ENCODE measurements at regions not wholly inside any gene's neighbourhood (a gene's known extent, or its start where the extent isn't known, plus 50 kb on each side); places are given as distances from the start of the nearest gene placed in this dataset.

DNA sequence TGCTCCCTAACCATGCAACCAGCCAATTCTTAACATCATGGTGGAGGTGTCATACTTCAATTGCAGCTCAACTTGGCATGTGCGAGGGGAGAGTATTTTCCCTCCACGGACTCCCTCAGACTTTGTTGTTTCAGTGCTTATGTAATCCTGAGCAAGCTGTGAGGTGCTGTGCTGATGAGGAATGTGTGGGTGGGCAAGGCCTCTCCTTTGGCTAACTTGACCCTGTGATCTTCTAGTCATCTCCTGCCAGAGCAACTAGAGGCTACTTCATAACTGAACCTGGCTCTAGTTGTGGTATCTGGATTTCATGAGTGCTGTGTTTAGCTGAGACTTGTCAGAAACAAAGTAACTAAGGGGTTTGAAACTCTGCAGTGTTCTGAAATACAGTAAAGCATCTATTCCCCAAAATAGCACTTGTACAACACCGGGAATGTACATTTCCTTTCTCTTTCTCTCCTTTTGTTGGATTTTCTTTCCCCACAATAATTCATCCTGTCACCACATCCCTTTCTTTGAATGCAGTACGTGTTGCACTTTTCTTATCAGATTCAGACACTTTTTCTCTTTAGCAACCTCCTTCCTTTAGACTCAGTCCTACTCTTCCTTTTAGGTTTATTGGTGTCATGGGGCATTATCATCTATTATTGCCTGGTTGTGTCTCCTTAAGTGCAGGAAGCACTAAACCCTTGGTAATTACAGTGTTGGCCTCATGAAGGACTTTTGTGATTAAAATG is 415.2 kb upstream of the NR3C2 start:
- Histone ChIP-seq H3K4me3 (ENCODE audit: low read length) (no peak overlapping the region), H3K27ac (ENCODE audit: low read length) (no peak overlapping the region), H3K4me2 (ENCODE audit: low read length) (no peak overlapping the region), H3K9ac (ENCODE audit: low read length) (no peak overlapping the region), H3K36me3 (replicated peaks; ENCODE audit: low read depth, low read length) (no peaks in the 10 kb centered on the region), H3K4me1 (ENCODE audit: low read length) (peaks cover 5% of the 10 kb centered on the region), H4K20me1 (ENCODE audit: insufficient read depth, low read length) (no peaks in the 10 kb centered on the region), H3K27me3 (ENCODE audit: low read depth, low read length) (no peaks in the 10 kb centered on the region), H2AFZ (ENCODE audit: low read depth, low read length) (no peak overlapping the region), H3K9me3 (ENCODE audit: insufficient read depth, low read length) (no peaks in the 10 kb centered on the region), H3K79me2 (ENCODE audit: low read length) (no peaks in the 10 kb centered on the region)
- TF ChIP-seq, protein P1, sequence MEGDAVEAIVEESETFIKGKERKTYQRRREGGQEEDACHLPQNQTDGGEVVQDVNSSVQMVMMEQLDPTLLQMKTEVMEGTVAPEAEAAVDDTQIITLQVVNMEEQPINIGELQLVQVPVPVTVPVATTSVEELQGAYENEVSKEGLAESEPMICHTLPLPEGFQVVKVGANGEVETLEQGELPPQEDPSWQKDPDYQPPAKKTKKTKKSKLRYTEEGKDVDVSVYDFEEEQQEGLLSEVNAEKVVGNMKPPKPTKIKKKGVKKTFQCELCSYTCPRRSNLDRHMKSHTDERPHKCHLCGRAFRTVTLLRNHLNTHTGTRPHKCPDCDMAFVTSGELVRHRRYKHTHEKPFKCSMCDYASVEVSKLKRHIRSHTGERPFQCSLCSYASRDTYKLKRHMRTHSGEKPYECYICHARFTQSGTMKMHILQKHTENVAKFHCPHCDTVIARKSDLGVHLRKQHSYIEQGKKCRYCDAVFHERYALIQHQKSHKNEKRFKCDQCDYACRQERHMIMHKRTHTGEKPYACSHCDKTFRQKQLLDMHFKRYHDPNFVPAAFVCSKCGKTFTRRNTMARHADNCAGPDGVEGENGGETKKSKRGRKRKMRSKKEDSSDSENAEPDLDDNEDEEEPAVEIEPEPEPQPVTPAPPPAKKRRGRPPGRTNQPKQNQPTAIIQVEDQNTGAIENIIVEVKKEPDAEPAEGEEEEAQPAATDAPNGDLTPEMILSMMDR (IDR thresholded peaks at IDR 0.05; ENCODE audit: low read depth, low read length), result no peak
- no peak for TF ChIP-seq EZH2phosphoT487 (IDR thresholded peaks at IDR 0.05; ENCODE audit: low read depth)

DNA sequence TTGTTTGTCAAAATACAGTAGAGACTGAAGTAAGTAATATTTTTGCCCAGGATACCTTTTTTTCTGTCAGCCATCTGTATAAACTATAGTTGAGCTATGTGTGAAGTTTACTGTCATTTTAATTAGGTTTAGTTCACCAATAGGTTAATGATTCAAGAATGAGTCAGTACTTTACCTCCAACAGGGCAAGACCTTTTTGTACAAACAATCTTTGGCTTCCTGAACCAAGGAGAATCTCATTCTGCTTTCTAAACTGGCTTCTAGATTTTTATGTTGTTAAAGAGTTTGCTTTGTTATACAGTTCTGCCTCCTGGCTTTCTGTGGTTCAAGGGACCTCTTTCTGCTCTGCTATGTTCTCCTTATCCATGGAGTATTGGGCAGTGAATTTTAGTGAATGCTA is 412.0 kb upstream of the NR3C2 start:
- H3K4me3 ChIP-seq (ENCODE audit: low read length), result no peak overlapping the region
- no peaks in the 10 kb centered on the region for H3K9me3 ChIP-seq (ENCODE audit: insufficient read depth, low read length)
- TF ChIP-seq, protein P1 (IDR thresholded peaks at IDR 0.05; ENCODE audit: low read depth, low read length), result no peak
- TF ChIP-seq EZH2phosphoT487 (IDR thresholded peaks at IDR 0.05; ENCODE audit: low read depth), result no peak
- no peak overlapping the region for H3K27ac ChIP-seq (ENCODE audit: low read length)
- H3K4me2 ChIP-seq (ENCODE audit: low read length), result no peak overlapping the region
- no peaks in the 10 kb centered on the region for H3K27me3 ChIP-seq (ENCODE audit: low read depth, low read length)
- H3K4me1 ChIP-seq (ENCODE audit: low read length), result peaks cover 5% of the 10 kb centered on the region
- no peaks in the 10 kb centered on the region for H4K20me1 ChIP-seq (ENCODE audit: insufficient read depth, low read length)
- no peaks in the 10 kb centered on the region for H3K79me2 ChIP-seq (ENCODE audit: low read length)
- H3K9ac ChIP-seq (ENCODE audit: low read length), result no peak overlapping the region
- H3K36me3 ChIP-seq (replicated peaks; ENCODE audit: low read depth, low read length), result no peaks in the 10 kb centered on the region
- H2AFZ ChIP-seq (ENCODE audit: low read depth, low read length), result no peak overlapping the region

DNA sequence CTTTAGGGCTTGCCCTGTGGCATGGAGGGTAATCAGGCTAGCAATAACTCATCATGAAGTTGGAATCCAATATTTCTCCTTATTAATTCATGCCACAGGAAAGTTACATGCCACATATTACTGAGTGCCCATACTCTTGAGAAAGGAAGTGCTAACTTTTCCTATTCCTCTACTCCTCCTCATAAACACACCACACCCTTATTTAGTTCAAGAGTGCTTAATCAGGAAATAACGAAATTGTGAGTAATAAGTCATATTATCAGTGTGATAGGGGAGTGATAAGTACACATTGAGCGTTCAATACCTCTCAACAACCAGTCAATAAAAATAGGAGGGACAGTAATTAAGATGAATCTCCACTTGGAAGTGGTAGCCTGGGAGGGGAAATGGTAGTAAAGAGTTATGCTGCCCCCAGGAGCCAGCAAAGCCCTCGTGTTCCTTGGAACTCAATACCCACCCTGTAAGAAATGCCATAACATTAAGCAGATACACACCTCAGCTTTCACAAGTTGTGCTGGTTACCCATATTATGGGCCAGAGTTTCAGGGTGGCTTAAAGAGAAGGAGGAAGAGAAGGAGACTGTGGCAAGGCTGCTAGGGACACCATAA is 410.0 kb upstream of the NR3C2 start:
- H3K4me2 ChIP-seq (ENCODE audit: low read length), result no peak overlapping the region
- H3K36me3 ChIP-seq (replicated peaks; ENCODE audit: low read depth, low read length), result no peaks in the 10 kb centered on the region
- H3K27ac ChIP-seq (ENCODE audit: low read length), result no peak overlapping the region
- H3K27me3 ChIP-seq (ENCODE audit: low read depth, low read length), result no peaks in the 10 kb centered on the region
- no peaks in the 10 kb centered on the region for H4K20me1 ChIP-seq (ENCODE audit: insufficient read depth, low read length)
- no peaks in the 10 kb centered on the region for H3K79me2 ChIP-seq (ENCODE audit: low read length)
- H3K4me3 ChIP-seq (ENCODE audit: low read length), result no peak overlapping the region
- no peak overlapping the region for H3K9ac ChIP-seq (ENCODE audit: low read length)
- H3K9me3 ChIP-seq (ENCODE audit: insufficient read depth, low read length), result no peaks in the 10 kb centered on the region
- TF ChIP-seq EZH2phosphoT487 (IDR thresholded peaks at IDR 0.05; ENCODE audit: low read depth), result no peak
- TF ChIP-seq, protein P1 (IDR thresholded peaks at IDR 0.05; ENCODE audit: low read depth, low read length), result peak; percentile 55
- peak overlapping the region; percentile 53; the same call in 1 of the 2 replicates for H2AFZ ChIP-seq (ENCODE audit: low read depth, low read length)
- H3K4me1 ChIP-seq (ENCODE audit: low read length), result peaks cover 5% of the 10 kb centered on the region

DNA sequence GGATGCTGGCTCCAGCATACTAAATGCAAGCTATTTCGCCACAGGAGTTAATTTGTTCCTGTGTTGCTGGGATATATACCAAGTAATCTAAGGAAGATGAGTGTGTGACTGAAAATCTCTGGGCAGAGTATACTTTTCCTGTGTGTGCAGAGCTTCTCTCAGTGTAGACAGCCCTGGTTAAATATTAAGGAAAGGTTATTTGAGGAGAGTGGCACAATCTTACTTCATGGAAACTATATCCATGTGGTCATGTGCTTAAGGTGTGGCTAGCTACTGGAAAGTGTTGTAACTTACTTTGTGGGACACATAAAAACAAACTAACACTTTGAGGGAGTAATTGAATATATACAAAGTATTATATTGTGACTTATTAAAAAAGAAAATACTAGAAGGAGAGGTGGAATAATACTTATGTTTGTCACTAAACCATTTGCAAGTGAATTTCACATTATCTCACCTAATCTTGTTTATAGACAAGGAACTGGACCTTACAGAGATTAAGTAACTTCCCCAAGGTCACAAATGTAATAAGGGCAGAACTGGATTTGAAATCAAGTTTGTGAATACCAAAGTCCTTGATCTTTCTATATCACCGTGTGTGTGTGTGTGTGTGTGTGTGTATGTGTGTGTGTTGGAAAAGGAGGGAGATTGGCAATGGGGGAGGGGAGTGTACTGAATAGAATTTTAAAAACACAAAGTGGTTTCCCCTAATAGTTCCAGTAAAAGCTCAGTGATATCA is 408.2 kb upstream of the NR3C2 start:
- Histone ChIP-seq H3K27ac (ENCODE audit: low read length) (no peak overlapping the region), H3K79me2 (ENCODE audit: low read length) (no peaks in the 10 kb centered on the region), H3K9ac (ENCODE audit: low read length) (no peak overlapping the region), H3K4me1 (ENCODE audit: low read length) (peaks cover 5% of the 10 kb centered on the region), H3K27me3 (ENCODE audit: low read depth, low read length) (no peaks in the 10 kb centered on the region), H2AFZ (ENCODE audit: low read depth, low read length) (no peak overlapping the region), H4K20me1 (ENCODE audit: insufficient read depth, low read length) (no peaks in the 10 kb centered on the region), H3K9me3 (ENCODE audit: insufficient read depth, low read length) (no peaks in the 10 kb centered on the region), H3K4me3 (ENCODE audit: low read length) (no peak overlapping the region), H3K36me3 (replicated peaks; ENCODE audit: low read depth, low read length) (no peaks in the 10 kb centered on the region), H3K4me2 (ENCODE audit: low read length) (no peak overlapping the region)
- TF ChIP-seq EZH2phosphoT487 (IDR thresholded peaks at IDR 0.05; ENCODE audit: low read depth), result no peak
- TF ChIP-seq, protein P1 (IDR thresholded peaks at IDR 0.05; ENCODE audit: low read depth, low read length), result no peak

Measured in OCI-LY3 (cell line).